ENCODE measurements at regions not wholly inside any gene's neighbourhood (a gene's known extent, or its start where the extent isn't known, plus 50 kb on each side); places are given as distances from the start of the nearest gene placed in this dataset.

- intact Hi-C loops (cut with micrococcal nuclease), result no loop called here
Observed at GRCh38 chr3:118710532-118710931, 324.1 kb downstream of the IGSF11 start.

- intact Hi-C loops (cut with micrococcal nuclease), result no loop called here
Observed at GRCh38 chr3:118713502-118714207, 321.0 kb downstream of the IGSF11 start.

- intact Hi-C loops (cut with micrococcal nuclease), result no loop called here
Observed at GRCh38 chr3:118714800-118715199, 319.8 kb downstream of the IGSF11 start.

GRCh38 chr3:118729546-118729945 lies 305.1 kb downstream of the IGSF11 start:
- intact Hi-C loops (cut with micrococcal nuclease), result no loop called here

- intact Hi-C loops (cut with micrococcal nuclease), result no loop called here
Observed at GRCh38 chr3:118734664-118735063, 300.0 kb downstream of the IGSF11 start.

- intact Hi-C loops (cut with micrococcal nuclease), result no loop called here
Observed at GRCh38 chr3:118736107-118736506, 298.5 kb downstream of the IGSF11 start.

- intact Hi-C loops (cut with micrococcal nuclease), result no loop called here
Observed at GRCh38 chr3:118740722-118741290, 293.8 kb downstream of the IGSF11 start.

GRCh38 chr3:118742760-118743159 lies 291.9 kb downstream of the IGSF11 start:
- intact Hi-C loops (cut with micrococcal nuclease), result no loop called here

- intact Hi-C loops (cut with micrococcal nuclease), result no loop called here
Observed at GRCh38 chr3:118744186-118744585, 290.5 kb downstream of the IGSF11 start.

GRCh38 chr3:118754406-118755252 lies 280.0 kb downstream of the IGSF11 start:
- intact Hi-C loops (cut with micrococcal nuclease), result no loop called here

GRCh38 chr3:118755253-118755801 lies 279.3 kb downstream of the IGSF11 start:
- intact Hi-C loops (cut with micrococcal nuclease), result no loop called here

GRCh38 chr3:118760585-118761290 lies 273.9 kb downstream of the IGSF11 start:
- intact Hi-C loops (cut with micrococcal nuclease), result no loop called here

GRCh38 chr3:118761291-118761606 lies 273.4 kb downstream of the IGSF11 start:
- intact Hi-C loops (cut with micrococcal nuclease), result no loop called here

GRCh38 chr3:118765636-118766305 lies 268.9 kb downstream of the IGSF11 start:
- intact Hi-C loops (cut with micrococcal nuclease), result no loop called here

GRCh38 chr3:118766306-118766669 lies 268.4 kb downstream of the IGSF11 start:
- intact Hi-C loops (cut with micrococcal nuclease), result no loop called here

- intact Hi-C loops (cut with micrococcal nuclease), result no loop called here
Observed at GRCh38 chr3:118772036-118772435, 262.6 kb downstream of the IGSF11 start.

- intact Hi-C loops (cut with micrococcal nuclease), result no loop called here
Observed at GRCh38 chr3:118772547-118773011, 262.1 kb downstream of the IGSF11 start.

- intact Hi-C loops (cut with micrococcal nuclease), result no loop called here
Observed at GRCh38 chr3:118775021-118775420, 259.6 kb downstream of the IGSF11 start.

GRCh38 chr3:118778201-118778600 lies 256.4 kb downstream of the IGSF11 start:
- intact Hi-C loops (cut with micrococcal nuclease), result no loop called here

GRCh38 chr3:118781232-118781631 lies 253.4 kb downstream of the IGSF11 start:
- intact Hi-C loops (cut with micrococcal nuclease), result no loop called here

GRCh38 chr3:118781839-118782238 lies 252.8 kb downstream of the IGSF11 start:
- intact Hi-C loops (cut with micrococcal nuclease), result no loop called here

Data from T-helper 1 cell treated with Interleukin-12 subunit alpha and Interleukin-12 subunit beta and Interleukin-4 antibody, amounts not matched to agents 30 ng/mL and 1 ng/mL, for 36 hours (primary cell).